Activated naive CD4-positive, alpha-beta T cell treated with anti-CD3 and anti-CD28 coated beads, Interleukin-2, amount 10 ng/mL, durations not matched to agents 7 days and 5 days (primary cell): ENCODE measurements at regions not wholly inside any gene's neighbourhood (a gene's known extent, or its start where the extent isn't known, plus 50 kb on each side); places are given as distances from the start of the nearest gene placed in this dataset.

Source experiments
- CTCF ChIA-PET: fragments of 350-600 bp; sonication (Branson Sonifier 250); formaldehyde crosslinking; loops from one replicate; lab custom pipeline; 2021; ENCODE audit warnings: antibody characterized with exemption; lab: Charles Lee
- DNase-seq: peaks from one replicate; pipeline ENCODE4 v3.0.0-alpha.2; 2020
- H3K27ac Mint-ChIP-seq: one replicate; pipeline ENCODE4 v1.8.0; 2021; ENCODE audit warnings: mild to moderate bottlenecking, moderate library complexity, mixed read lengths
- H3K27me3 Mint-ChIP-seq: one replicate; pipeline ENCODE4 v1.8.0; 2021; ENCODE audit warnings: mild to moderate bottlenecking, mixed read lengths
- H3K36me3 Mint-ChIP-seq: one replicate; pipeline ENCODE4 v1.8.0; 2021; ENCODE audit warnings: mixed read lengths
- H3K4me1 Mint-ChIP-seq: one replicate; pipeline ENCODE4 v1.8.0; 2021; ENCODE audit warnings: mixed read lengths
- H3K4me3 Mint-ChIP-seq: one replicate; pipeline ENCODE4 v1.8.0; 2021; ENCODE audit warnings: mild to moderate bottlenecking, moderate library complexity, mixed read lengths
- H3K9me3 Mint-ChIP-seq: one replicate; pipeline ENCODE4 v1.8.0; 2021; ENCODE audit warnings: mixed read lengths

GRCh38 chr12:3951380-3952135, 78.4 kb upstream of the PARP11 start:
- peaks cover 52% of the 10 kb centered on the region for H3K4me1 Mint-ChIP-seq
- no peak overlapping the region for H3K4me3 Mint-ChIP-seq
- CTCF ChIA-PET, result interaction anchor here (1.0 to 1.8 kb wide), 2 partner anchors 11 to 68 kb away, joined by 5 to 8 read pairs; no protein-coding TSS in a partner anchor
- peaks cover 4% of the 10 kb centered on the region for H3K27me3 Mint-ChIP-seq
- H3K27ac Mint-ChIP-seq, result peak overlapping the region; percentile 80
- H3K36me3 Mint-ChIP-seq, result peaks cover 30% of the 10 kb centered on the region
- DNase-seq, result no peak
- peaks cover 18% of the 10 kb centered on the region for H3K9me3 Mint-ChIP-seq

DNA sequence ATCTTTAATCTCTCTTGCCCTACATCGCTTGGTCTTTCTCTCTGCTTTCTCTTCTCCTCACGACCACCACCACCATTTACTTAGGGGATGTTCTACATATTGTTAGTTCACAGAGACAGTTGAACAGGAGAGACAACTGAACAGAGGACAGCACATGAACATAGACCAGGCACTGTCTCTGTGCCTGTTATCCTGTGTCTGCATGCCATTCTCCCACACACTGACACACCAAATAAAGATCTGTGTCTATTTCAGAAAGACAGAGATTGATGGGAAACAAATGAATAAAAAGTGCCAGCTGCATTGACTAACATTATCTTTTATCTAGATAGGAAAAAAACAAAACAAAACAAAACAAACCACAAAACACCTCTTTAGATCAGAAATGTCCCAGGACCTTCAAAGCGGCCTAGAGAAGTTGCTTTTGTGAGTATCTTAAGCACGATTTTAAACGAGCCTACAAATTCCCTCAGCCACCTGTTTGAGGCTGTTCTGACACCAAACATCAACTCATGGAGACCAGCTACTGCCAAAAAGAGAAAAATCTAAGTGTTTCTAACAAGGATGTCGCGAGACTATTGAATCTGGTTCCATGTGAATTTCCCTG, 77.6 kb upstream of the PARP11 start:
- Mint-ChIP-seq H3K36me3 (peaks cover 37% of the 10 kb centered on the region), H3K27ac (peak overlapping the region; percentile 80), H3K9me3 (peaks cover 18% of the 10 kb centered on the region), H3K27me3 (peaks cover 4% of the 10 kb centered on the region), H3K4me3 (no peak overlapping the region), H3K4me1 (peaks cover 60% of the 10 kb centered on the region)
- no peak for DNase-seq
- CTCF ChIA-PET, result interaction anchor here (1.0 to 1.8 kb wide), 2 partner anchors 12 to 67 kb away, joined by 5 to 8 read pairs; no protein-coding TSS in a partner anchor

DNA sequence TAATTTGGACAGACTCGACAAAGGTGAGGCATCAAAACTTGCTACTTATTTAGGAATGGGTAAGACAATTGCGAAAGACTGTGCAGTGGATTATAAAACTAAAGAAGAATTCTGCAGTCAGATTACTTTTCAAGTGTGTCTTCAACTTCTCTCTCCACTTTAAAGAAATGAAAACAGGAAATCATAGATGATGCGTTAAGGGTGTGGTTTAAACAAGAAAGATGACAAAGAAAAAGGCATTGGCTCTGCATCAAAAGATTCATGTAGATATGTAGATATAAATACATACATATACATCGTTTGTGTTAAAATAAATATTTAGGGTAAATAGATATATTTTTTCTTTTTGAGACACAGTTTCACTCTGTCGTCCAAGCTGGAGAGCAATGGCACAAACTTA, 74.6 kb upstream of the PARP11 start:
- Mint-ChIP-seq H3K36me3 (peaks cover 41% of the 10 kb centered on the region), H3K4me1 (peaks cover 62% of the 10 kb centered on the region), H3K27ac (peak overlapping the region; percentile 91), H3K4me3 (no peak overlapping the region), H3K9me3 (peaks cover 18% of the 10 kb centered on the region), H3K27me3 (peaks cover 4% of the 10 kb centered on the region)
- CTCF ChIA-PET, result interaction anchor here (2.6 kb wide), 1 partner anchor 16 kb away, joined by 11 read pairs; no protein-coding TSS in a partner anchor
- no peak for DNase-seq

DNA sequence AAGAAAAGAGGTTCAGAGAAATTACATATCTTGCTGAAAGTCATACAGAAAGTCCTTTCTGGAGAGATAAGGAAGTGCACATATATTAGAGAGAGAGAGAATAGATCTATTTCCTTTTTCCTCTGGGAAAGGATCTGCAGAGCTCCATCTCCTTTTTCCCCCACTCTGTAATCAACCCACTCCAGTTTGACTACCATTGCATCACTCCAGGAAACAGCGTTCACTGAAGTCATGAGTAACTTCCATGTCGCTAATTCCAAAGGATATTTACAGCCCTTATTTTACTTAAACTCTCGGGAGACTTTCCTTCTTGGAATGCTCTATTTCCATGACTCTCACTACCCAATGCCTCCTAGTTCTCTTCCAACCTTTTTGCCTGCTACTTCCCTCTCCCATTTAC, 72.5 kb upstream of the PARP11 start:
- no peak for DNase-seq
- Mint-ChIP-seq H3K9me3 (peaks cover 14% of the 10 kb centered on the region), H3K27me3 (peaks cover 7% of the 10 kb centered on the region), H3K36me3 (peaks cover 35% of the 10 kb centered on the region), H3K4me3 (no peak overlapping the region), H3K27ac (peak overlapping the region; percentile 38), H3K4me1 (peaks cover 49% of the 10 kb centered on the region)
- CTCF ChIA-PET, result interaction anchor here (0.7 to 1.4 kb wide), 2 partner anchors 11 to 23 kb away, joined by 4 read pairs; no protein-coding TSS in a partner anchor

DNA sequence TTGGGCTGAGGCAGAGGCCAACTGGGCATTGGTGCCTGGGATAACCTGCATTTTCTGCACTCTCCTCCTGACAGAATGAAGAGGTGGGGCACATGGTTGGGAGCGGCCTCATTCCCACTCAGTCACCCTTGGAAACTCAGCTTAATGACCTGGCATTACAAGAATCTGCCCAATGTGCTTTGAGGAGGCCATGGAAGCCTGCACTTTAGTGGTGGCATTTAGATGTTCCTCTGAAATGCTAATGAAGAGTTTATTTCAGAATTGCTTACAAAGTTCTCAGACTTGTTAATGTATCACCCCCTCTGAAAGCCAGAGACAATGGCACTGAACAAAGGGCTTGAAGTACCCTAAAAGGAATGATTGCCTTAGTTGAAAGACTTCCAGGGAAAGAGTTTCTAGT, 71.4 kb upstream of the PARP11 start:
- no peak overlapping the region for H3K27ac Mint-ChIP-seq
- no peak overlapping the region for H3K4me3 Mint-ChIP-seq
- peaks cover 31% of the 10 kb centered on the region for H3K36me3 Mint-ChIP-seq
- H3K9me3 Mint-ChIP-seq, result peaks cover 13% of the 10 kb centered on the region
- DNase-seq, result no peak
- CTCF ChIA-PET, result interaction anchor here (1.4 kb wide), 2 partner anchors 10 to 59 kb away, joined by 3 to 4 read pairs; no protein-coding TSS in a partner anchor
- H3K4me1 Mint-ChIP-seq, result peaks cover 38% of the 10 kb centered on the region
- H3K27me3 Mint-ChIP-seq, result peaks cover 7% of the 10 kb centered on the region

GRCh38 chr12:3938042-3938544, 64.9 kb upstream of the PARP11 start:
- H3K36me3 Mint-ChIP-seq, result no peaks in the 10 kb centered on the region
- H3K9me3 Mint-ChIP-seq, result peaks cover 3% of the 10 kb centered on the region
- CTCF ChIA-PET, result no interaction called here
- DNase-seq, result no peak
- peaks cover 4% of the 10 kb centered on the region for H3K27me3 Mint-ChIP-seq
- H3K4me3 Mint-ChIP-seq, result no peak overlapping the region
- H3K4me1 Mint-ChIP-seq, result peaks cover 35% of the 10 kb centered on the region
- no peak overlapping the region for H3K27ac Mint-ChIP-seq

- DNase-seq, result peak; percentile 32
- peak overlapping the region; percentile 69 for H3K4me3 Mint-ChIP-seq
- H3K27me3 Mint-ChIP-seq, result peaks cover 14% of the 10 kb centered on the region
- CTCF ChIA-PET, result interaction anchor here (1.7 to 1.9 kb wide), 3 partner anchors 10 to 50 kb away, joined by 4 to 10 read pairs (median 9); no protein-coding TSS in a partner anchor
- H3K36me3 Mint-ChIP-seq, result no peaks in the 10 kb centered on the region
- H3K4me1 Mint-ChIP-seq, result peaks cover 60% of the 10 kb centered on the region
- peak overlapping the region; percentile 91 for H3K27ac Mint-ChIP-seq
- H3K9me3 Mint-ChIP-seq, result peaks cover 3% of the 10 kb centered on the region
Measured at GRCh38 chr12:3935078-3935477, 61.9 kb upstream of the PARP11 start.

DNA sequence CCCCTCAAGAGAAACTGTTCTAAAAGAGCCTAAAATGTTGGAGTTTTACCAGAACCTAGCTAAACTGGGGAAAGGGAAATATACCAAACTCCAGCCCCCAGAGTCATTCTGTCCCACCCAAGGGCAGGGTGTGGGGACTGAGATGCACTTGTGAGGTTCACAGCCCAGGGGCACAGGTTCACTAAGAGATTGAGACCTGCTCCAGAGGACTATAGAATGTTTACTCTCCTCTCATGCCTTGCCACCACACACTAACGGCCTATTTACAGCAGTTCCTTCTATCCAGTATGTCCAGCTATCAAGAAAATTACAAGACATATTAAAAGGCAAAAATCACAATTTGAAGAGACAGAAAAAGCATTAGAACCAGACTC, 60.6 kb upstream of the PARP11 start:
- peaks cover 25% of the 10 kb centered on the region for H3K27me3 Mint-ChIP-seq
- no peak for DNase-seq
- no peaks in the 10 kb centered on the region for H3K36me3 Mint-ChIP-seq
- peak overlapping the region; percentile 84 for H3K27ac Mint-ChIP-seq
- H3K4me1 Mint-ChIP-seq, result peaks cover 67% of the 10 kb centered on the region
- peak overlapping the region; percentile 69 for H3K4me3 Mint-ChIP-seq
- CTCF ChIA-PET, result interaction anchor here (0.8 to 1.9 kb wide), 4 partner anchors 12 to 48 kb away, joined by 3 to 10 read pairs (median 6); no protein-coding TSS in a partner anchor
- peaks cover 3% of the 10 kb centered on the region for H3K9me3 Mint-ChIP-seq

GRCh38 chr12:3933074-3933818, 60.0 kb upstream of the PARP11 start:
- H3K27me3 Mint-ChIP-seq, result peaks cover 31% of the 10 kb centered on the region
- peaks cover 3% of the 10 kb centered on the region for H3K9me3 Mint-ChIP-seq
- CTCF ChIA-PET, result interaction anchor here (0.8 to 1.9 kb wide), 3 partner anchors 12 to 29 kb away, joined by 3 to 10 read pairs (median 4); no protein-coding TSS in a partner anchor
- DNase-seq, result peak; percentile 38
- H3K4me3 Mint-ChIP-seq, result peak overlapping the region; percentile 69
- no peaks in the 10 kb centered on the region for H3K36me3 Mint-ChIP-seq
- peak overlapping the region; percentile 84 for H3K27ac Mint-ChIP-seq
- peaks cover 70% of the 10 kb centered on the region for H3K4me1 Mint-ChIP-seq

- Mint-ChIP-seq H3K36me3 (no peaks in the 10 kb centered on the region), H3K4me1 (peaks cover 67% of the 10 kb centered on the region), H3K4me3 (no peak overlapping the region), H3K27ac (no peak overlapping the region), H3K9me3 (no peaks in the 10 kb centered on the region), H3K27me3 (peaks cover 32% of the 10 kb centered on the region)
- CTCF ChIA-PET, result interaction anchor here (0.9 to 1.5 kb wide), 2 partner anchors 46 to 47 kb away, joined by 3 read pairs; no protein-coding TSS in a partner anchor
- DNase-seq, result no peak
Measured at GRCh38 chr12:3931776-3932175, 58.6 kb upstream of the PARP11 start.

DNA sequence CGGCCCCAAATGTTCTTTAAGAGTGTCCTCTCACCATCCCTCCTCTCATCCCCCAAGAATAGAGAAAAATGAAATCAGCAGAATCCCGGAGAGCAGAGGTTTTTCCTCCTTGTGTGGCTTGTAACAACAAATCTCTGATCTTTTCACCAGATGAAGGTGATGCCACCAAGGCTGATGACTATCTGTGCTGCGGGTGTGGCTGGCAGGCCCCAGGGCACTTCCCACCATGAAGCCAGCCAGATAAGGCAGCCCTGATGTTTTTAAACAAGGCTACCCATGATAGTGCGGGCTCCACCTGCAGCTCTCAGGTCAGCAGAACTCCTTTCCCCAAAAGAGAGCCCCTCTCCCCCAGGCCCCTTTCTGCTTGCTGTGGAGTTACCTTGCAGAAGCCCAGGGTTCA, 58.0 kb upstream of the PARP11 start:
- CTCF ChIA-PET, result interaction anchor here (0.9 to 1.5 kb wide), 2 partner anchors 45 to 47 kb away, joined by 3 read pairs; no protein-coding TSS in a partner anchor
- Mint-ChIP-seq H3K36me3 (no peaks in the 10 kb centered on the region), H3K4me1 (peaks cover 64% of the 10 kb centered on the region), H3K27me3 (peaks cover 32% of the 10 kb centered on the region), H3K9me3 (no peaks in the 10 kb centered on the region), H3K27ac (no peak overlapping the region), H3K4me3 (no peak overlapping the region)
- DNase-seq, result peak; percentile 37

DNA sequence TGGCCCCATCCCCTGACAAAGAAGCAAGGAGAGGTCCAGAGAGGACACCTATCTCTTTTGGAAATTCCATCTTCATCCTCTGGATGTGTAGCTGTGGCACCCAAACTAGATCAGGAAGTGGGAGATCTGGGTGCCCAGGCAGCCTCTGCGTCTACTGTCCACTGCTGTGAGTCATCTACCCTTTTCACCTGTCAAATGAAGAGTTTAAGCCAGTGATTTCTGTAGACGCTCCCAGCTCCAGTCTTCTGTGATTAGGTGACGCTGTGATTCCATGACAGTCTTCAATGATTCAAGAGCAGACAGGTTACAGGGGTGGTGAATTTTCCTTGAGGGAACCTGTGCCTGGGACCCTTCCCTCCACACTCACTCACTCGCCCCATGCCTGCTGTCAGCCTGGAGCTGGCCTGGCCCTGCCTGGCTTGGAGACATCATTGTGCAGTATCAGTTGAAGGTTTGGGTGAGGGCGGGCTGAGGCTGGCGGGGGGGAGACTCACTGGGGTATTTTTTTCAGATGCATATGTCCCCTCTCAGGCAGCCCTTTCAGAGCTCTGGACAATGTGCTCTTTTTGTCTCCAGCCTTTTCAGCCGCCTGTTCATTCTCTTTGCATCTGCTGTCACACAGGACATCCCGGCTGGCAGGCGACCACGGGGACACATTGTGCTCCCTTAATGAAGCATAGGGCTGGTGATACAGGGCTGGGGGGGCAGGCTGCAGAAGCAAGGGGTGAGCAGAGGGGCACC, 56.8 kb upstream of the PARP11 start:
- peaks cover 52% of the 10 kb centered on the region for H3K4me1 Mint-ChIP-seq
- CTCF ChIA-PET, result no interaction called here
- H3K36me3 Mint-ChIP-seq, result no peaks in the 10 kb centered on the region
- no peak overlapping the region for H3K27ac Mint-ChIP-seq
- H3K27me3 Mint-ChIP-seq, result peaks cover 38% of the 10 kb centered on the region
- no peaks in the 10 kb centered on the region for H3K9me3 Mint-ChIP-seq
- DNase-seq, result no peak
- no peak overlapping the region for H3K4me3 Mint-ChIP-seq
